Keratinocyte (primary cell): ENCODE measurements at regions not wholly inside any gene's neighbourhood (a gene's known extent, or its start where the extent isn't known, plus 50 kb on each side); places are given as distances from the start of the nearest gene placed in this dataset.

Source experiments
- EZH2 ChIP-seq: IDR thresholded peaks from one replicate; pipeline ENCODE4 v1.6.1; 2012; ENCODE audit warnings: inconsistent platforms, mild to moderate bottlenecking, low read length, moderate library complexity
- TF ChIP-seq, protein P1 (sequence below), 3 experiments: IDR thresholded peaks in 1 of 3; conservative IDR thresholded peaks in 1 of 3; optimal IDR thresholded peaks in 1 of 3; 2 replicates in 2 of 3; 3 replicates in 1 of 3; pipeline versions ENCODE3 to v1.5.1; 2011; ENCODE audit warnings: low read length in 3 of 3, mild to moderate bottlenecking in 3 of 3, moderate library complexity in 2 of 3, control low read depth in 1 of 3, inconsistent platforms in 1 of 3; ENCODE audit not compliant: insufficient read depth in 2 of 3; ENCODE audit errors: extremely low read depth in 1 of 3

DNA sequence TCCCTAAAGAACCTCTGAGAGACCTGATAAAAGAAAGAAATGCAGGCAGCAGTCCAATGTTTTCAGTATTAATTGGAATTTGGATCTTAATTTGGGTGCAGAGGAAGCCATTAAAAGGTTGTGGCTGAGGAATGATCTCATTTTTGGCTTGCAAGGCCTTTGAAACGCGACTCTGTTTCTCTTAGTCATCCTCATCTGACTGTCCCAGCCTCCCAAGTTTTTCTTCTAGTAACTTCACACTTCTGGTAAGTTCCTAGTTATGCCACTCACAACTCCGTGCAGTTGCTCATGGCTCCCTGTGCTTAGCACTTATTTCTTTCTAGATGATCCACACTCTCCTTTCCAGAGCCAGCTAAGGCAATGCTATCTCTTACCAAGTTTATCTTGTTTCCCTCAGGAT, 147.4 kb upstream of the USP24 start:
- TF ChIP-seq, protein P1, sequence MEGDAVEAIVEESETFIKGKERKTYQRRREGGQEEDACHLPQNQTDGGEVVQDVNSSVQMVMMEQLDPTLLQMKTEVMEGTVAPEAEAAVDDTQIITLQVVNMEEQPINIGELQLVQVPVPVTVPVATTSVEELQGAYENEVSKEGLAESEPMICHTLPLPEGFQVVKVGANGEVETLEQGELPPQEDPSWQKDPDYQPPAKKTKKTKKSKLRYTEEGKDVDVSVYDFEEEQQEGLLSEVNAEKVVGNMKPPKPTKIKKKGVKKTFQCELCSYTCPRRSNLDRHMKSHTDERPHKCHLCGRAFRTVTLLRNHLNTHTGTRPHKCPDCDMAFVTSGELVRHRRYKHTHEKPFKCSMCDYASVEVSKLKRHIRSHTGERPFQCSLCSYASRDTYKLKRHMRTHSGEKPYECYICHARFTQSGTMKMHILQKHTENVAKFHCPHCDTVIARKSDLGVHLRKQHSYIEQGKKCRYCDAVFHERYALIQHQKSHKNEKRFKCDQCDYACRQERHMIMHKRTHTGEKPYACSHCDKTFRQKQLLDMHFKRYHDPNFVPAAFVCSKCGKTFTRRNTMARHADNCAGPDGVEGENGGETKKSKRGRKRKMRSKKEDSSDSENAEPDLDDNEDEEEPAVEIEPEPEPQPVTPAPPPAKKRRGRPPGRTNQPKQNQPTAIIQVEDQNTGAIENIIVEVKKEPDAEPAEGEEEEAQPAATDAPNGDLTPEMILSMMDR (optimal IDR thresholded peaks at IDR 0.05 in 1 of 3, IDR thresholded peaks at IDR 0.05 in 1 of 3, conservative IDR thresholded peaks at IDR 0.05 in 1 of 3; ENCODE audit: extremely low read depth in 1 of 3, insufficient read depth in 2 of 3, low read length in 3 of 3), result no peak
- no peak for TF ChIP-seq EZH2
